ENCODE measurements at regions not wholly inside any gene's neighbourhood (a gene's known extent, or its start where the extent isn't known, plus 50 kb on each side); places are given as distances from the start of the nearest gene placed in this dataset.

GRCh38 chr11:45448561-45448960 is 162.4 kb upstream of the SYT13 start:
- TF ChIP-seq POLR2A (IDR thresholded peaks at IDR 0.05; ENCODE audit: low read depth, low read length) (no peak), POLR2AphosphoS5 (IDR thresholded peaks at IDR 0.05; ENCODE audit: low read depth, low read length) (no peak), TAF1 (IDR thresholded peaks at IDR 0.05; ENCODE audit: borderline replicate concordance, low read depth, low read length) (no peak)

Measured in GM12892 (cell line).